Astrocyte of the cerebellum (primary cell): ENCODE measurements at regions not wholly inside any gene's neighbourhood (a gene's known extent, or its start where the extent isn't known, plus 50 kb on each side); places are given as distances from the start of the nearest gene placed in this dataset.
"Not testable (repeated sequence)": the region's sequence is repeated elsewhere in the genome, so short reads cannot be mapped to it uniquely, and the experiment has no call there.

ENCODE experiments used
- DNase-seq: peaks from one replicate; pipeline ENCODE4 v3.0.0-alpha.2; 2011; ENCODE audit warnings: low read depth
- H3K4me3 ChIP-seq: 2 replicates; pipeline ENCODE4 v1.5.1; 2011; ENCODE audit warnings: mild to moderate bottlenecking, low read depth, low read length, moderate library complexity
- in situ Hi-C: cut with HindIII; loops from 2 replicates; pipeline ENCODE4 v1.10.0; 2017; ENCODE audit warnings: low sequenced_read_pairs
- TF ChIP-seq, protein P1 (sequence below): IDR thresholded peaks from 2 replicates; pipeline ENCODE4 v1.5.1; 2012; ENCODE audit warnings: low read length, low read depth, moderate library complexity, mild to moderate bottlenecking; ENCODE audit errors: missing control alignments

- no peak overlapping the region for H3K4me3 ChIP-seq
- in situ Hi-C loops = no loop called here
- TF ChIP-seq, protein P1, sequence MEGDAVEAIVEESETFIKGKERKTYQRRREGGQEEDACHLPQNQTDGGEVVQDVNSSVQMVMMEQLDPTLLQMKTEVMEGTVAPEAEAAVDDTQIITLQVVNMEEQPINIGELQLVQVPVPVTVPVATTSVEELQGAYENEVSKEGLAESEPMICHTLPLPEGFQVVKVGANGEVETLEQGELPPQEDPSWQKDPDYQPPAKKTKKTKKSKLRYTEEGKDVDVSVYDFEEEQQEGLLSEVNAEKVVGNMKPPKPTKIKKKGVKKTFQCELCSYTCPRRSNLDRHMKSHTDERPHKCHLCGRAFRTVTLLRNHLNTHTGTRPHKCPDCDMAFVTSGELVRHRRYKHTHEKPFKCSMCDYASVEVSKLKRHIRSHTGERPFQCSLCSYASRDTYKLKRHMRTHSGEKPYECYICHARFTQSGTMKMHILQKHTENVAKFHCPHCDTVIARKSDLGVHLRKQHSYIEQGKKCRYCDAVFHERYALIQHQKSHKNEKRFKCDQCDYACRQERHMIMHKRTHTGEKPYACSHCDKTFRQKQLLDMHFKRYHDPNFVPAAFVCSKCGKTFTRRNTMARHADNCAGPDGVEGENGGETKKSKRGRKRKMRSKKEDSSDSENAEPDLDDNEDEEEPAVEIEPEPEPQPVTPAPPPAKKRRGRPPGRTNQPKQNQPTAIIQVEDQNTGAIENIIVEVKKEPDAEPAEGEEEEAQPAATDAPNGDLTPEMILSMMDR = no peak
- DNase-seq = no peak
These were observed 74.1 kb upstream of the KBTBD8 start for GRCh38 chr3:66923969-66924368.

GRCh38 chr3:66928252-66928651 lies 69.9 kb upstream of the KBTBD8 start:
- H3K4me3 ChIP-seq = no peak overlapping the region
- DNase-seq = no peak
- TF ChIP-seq, protein P1 = no peak
- in situ Hi-C loops = no loop called here

GRCh38 chr3:66931291-66931690 lies 66.8 kb upstream of the KBTBD8 start:
- in situ Hi-C loops = no loop called here
- H3K4me3 ChIP-seq = no peak overlapping the region
- TF ChIP-seq, protein P1 = no peak
- DNase-seq = no peak

DNA sequence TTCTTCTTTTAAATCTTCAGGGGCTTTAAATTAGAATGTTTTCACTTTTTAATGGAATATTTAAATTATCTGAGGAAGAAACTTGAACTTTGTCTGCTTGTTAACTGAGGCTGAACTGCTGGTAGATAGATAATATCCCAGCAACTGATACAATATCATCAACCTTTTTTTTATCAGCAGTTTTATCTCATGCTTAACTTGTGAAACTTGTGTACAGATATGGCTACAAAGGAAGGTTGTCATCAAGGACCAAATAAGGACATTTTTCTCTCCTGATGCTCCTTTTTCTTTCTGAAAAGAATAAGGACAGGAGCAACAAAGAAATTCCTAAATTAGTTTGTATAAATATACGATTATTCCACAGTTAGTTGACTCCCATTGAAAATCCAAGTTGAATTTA lies 66.4 kb upstream of the KBTBD8 start:
- TF ChIP-seq, protein P1 = no peak
- DNase-seq = no peak
- H3K4me3 ChIP-seq = no peak overlapping the region
- in situ Hi-C loops = no loop called here

DNA sequence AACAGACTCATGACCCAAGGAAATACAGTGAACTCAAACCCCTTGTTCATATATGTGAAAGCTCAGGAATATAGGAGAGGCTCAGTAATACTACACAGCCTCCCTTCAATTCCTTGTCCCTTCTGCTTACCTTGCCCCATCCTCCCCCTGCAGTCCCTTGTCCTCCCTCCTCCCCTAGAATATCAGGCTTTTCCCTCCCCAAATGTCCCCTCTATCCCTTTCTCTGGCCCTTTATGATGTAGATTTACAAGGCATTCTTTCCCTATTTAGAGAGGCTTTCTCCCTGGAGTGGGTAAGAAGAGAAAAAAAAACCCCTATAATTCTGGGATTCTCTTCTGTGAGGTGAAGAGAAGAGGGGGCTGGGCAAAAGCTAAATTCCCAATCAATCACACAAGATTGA lies 64.9 kb upstream of the KBTBD8 start:
- in situ Hi-C loops = no loop called here
- no peak overlapping the region for H3K4me3 ChIP-seq
- DNase-seq = no peak
- TF ChIP-seq, protein P1 = no peak

DNA sequence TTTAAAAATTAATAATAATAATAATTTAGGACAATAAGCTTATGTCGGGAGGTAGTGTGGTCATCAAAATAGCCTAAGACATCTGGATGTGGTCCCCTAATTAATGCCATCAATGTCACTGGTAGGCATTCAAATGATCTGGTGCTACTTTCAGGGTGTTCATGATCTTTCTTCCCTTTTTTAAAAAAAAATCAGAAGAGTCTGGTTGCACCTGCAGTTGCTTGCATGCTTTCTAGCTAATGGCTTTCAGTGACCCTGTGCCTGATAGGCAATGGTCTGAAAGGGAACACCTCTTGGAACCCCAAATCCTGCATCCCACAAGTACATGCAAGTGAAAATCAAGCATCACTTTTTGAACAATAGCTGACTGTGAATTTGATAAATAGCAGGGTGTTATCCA lies 64.1 kb upstream of the KBTBD8 start:
- TF ChIP-seq, protein P1 = no peak
- no peak overlapping the region for H3K4me3 ChIP-seq
- in situ Hi-C loops = no loop called here
- DNase-seq = no peak

DNA sequence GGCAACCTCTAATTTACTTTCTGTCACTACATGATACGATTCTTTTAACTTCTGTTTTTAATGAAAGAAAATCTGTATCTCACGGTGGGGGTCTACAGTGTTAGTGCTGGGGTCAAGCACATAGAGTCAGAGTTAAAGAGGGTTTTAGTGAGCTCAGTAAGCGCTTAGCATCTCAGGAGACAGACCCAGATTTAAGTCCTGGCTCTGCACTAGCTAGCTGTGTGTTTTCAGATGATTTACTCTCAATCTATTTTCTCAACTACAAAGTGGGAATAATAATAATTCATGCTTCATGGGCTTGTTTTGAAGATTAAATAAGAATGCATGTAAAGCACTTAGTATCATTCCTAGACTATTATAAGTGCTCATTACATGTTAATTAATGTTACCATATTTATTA lies 63.4 kb upstream of the KBTBD8 start:
- in situ Hi-C loops = no loop called here

DNA sequence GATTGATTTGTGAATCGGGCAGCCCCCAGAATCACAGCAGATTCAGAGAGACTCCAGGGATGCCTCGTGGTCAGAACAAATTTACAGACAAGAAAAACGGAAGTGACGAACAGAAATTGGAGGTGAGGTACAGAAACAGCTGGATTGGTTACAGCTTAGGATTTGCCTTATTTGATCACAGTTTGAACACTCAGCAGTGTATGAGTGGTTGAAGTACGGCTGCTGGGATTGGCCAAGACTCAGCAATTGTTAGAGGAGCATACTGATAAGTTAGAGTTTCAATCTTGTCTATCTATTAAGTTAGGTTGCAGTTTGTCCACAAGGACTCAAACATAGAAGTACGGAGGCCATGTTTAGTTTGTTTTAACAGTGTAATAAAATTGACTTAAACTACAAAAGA lies 61.1 kb upstream of the KBTBD8 start:
- DNase-seq, in situ Hi-C loops: not testable (repeated sequence)

More for the DNA sequence above, 63.4 kb upstream of the KBTBD8 start:
- TF ChIP-seq, protein P1 = no peak
- DNase-seq = no peak
- no peak overlapping the region for H3K4me3 ChIP-seq

More for the DNA sequence above, 61.1 kb upstream of the KBTBD8 start:
- H3K4me3 ChIP-seq = not testable (repeated sequence)
